ENCODE measurements at regions not wholly inside any gene's neighbourhood (a gene's known extent, or its start where the extent isn't known, plus 50 kb on each side); places are given as distances from the start of the nearest gene placed in this dataset.

DNA sequence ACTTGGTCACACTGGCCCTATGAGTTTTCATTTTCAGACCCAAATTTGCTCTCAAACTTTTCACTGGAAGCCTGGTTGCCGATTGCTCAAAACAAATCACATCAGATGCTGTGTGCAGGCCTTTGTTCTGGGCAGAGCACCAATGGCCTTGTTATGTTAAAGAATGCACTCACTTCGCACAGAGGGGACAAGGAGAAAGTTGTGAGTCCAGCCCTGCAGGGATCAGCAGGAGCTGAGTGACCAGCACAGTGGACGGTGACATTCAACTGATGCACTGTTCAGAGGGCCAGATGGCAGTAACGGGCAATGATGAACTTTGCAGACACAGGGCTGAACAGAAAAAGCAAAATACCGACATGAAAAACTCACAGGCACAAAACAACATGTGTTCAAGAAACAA, 86.1 kb downstream of the BARX1 start:
- CTCF ChIA-PET (ENCODE audit: partially characterized antibody): interaction anchor here (0.6 to 1.9 kb wide), 4 partner anchors 35 to 188 kb away, joined by 3 to 4 read pairs (median 4); no protein-coding TSS in a partner anchor
- TF ChIP-seq YY1 (IDR thresholded peaks at IDR 0.05; ENCODE audit: low read depth, low read length) (no peak), SUZ12 (IDR thresholded peaks at IDR 0.05; ENCODE audit: low read length) (no peak), TBP (IDR thresholded peaks at IDR 0.05; ENCODE audit: low read depth, low read length) (no peak), PHF8 (conservative IDR thresholded peaks at IDR 0.05; ENCODE audit: low read depth, low read length) (no peak), KDM1A (IDR thresholded peaks at IDR 0.05; ENCODE audit: borderline replicate concordance, low read length) (no peak), KDM5A (IDR thresholded peaks at IDR 0.05; ENCODE audit: low read length) (no peak), RXRA (IDR thresholded peaks at IDR 0.05; ENCODE audit: insufficient read depth, low read depth, low read length) (no peak), CREB1 (IDR thresholded peaks at IDR 0.05) (no peak), RBBP5 (IDR thresholded peaks at IDR 0.05; ENCODE audit: borderline replicate concordance, low read depth, low read length) (no peak), BRCA1 (IDR thresholded peaks at IDR 0.05; ENCODE audit: low read depth, low read length) (no peak), RFX5 (IDR thresholded peaks at IDR 0.05; ENCODE audit: borderline replicate concordance, low read depth, low read length) (no peak), TCF12 (IDR thresholded peaks at IDR 0.05; ENCODE audit: low read depth, low read length) (no peak)

More for the DNA sequence above, 86.1 kb downstream of the BARX1 start:
- WGBS, 2 experiments (ENCODE audit: extremely low coverage in 1 of 2, insufficient coverage in 1 of 2, insufficient read length in 1 of 2, insufficient replicate concordance in 2 of 2, low coverage in 1 of 2, low lambda C conversion rate in 2 of 2, missing lambda C conversion rate in 1 of 2): 53% methylated on average over 5 of the region's 5 CpGs; no CpG with 5 or more reads in 1 of the 2 experiments
- H4K8ac ChIP-seq (ENCODE audit: extremely low read depth, insufficient read depth, low read length): no peak overlapping the region
- peak overlapping the region; percentile 35 to 58; a peak in 3 of 4 replicates for H3K4me2 ChIP-seq (ENCODE audit: insufficient read depth in 1 of 2, low read depth in 2 of 2, low read length in 2 of 2)
- peaks cover 6 to 7% of the 10 kb centered on the region in 2 experiments for H3K9me3 ChIP-seq (ENCODE audit: insufficient read depth in 2 of 2, low read depth in 1 of 2, low read length in 1 of 2)
- no peak overlapping the region for H2BK15ac ChIP-seq (ENCODE audit: low read length)
- H3K27me3 ChIP-seq (replicated peaks in 1 of 4; ENCODE audit: control insufficient read depth in 3 of 4, extremely low read depth in 1 of 4, insufficient read depth in 3 of 4, low read length in 3 of 4): no peaks in the 10 kb centered on the region; a peak in 2 of 7 replicates
- DNase-seq (ENCODE audit: low read depth in 1 of 2, low spot score in 2 of 2) (no peak), FAIRE-seq (no peak)
- H3K79me2 ChIP-seq (ENCODE audit: control insufficient read depth in 1 of 2, insufficient read depth in 2 of 2, low read length in 2 of 2): no peaks in the 10 kb centered on the region
- no peak overlapping the region for H3K18ac ChIP-seq (ENCODE audit: extremely low read depth, low read length)
- peaks cover 3 to 14% (median 10%) of the 10 kb centered on the region in 4 experiments; a peak in 6 of 7 replicates for H3K4me1 ChIP-seq (replicated peaks in 1 of 4; ENCODE audit: control insufficient read depth in 3 of 4, insufficient read depth in 4 of 4, low read length in 3 of 4)
- no peak overlapping the region for H4K5ac ChIP-seq (ENCODE audit: insufficient read length, low read depth, low read length)
- H3K56ac ChIP-seq (replicated peaks; ENCODE audit: insufficient read length, low read depth, low read length): no peak overlapping the region
- H3K27ac ChIP-seq (ENCODE audit: low read depth, low read length): no peak overlapping the region
- H2BK20ac ChIP-seq (ENCODE audit: low read length): no peak overlapping the region
- H3K23me2 ChIP-seq (ENCODE audit: low read depth, low read length): no peaks in the 10 kb centered on the region
- no peak overlapping the region for H4K91ac ChIP-seq (replicated peaks; ENCODE audit: insufficient read length, low read length)
- no peak overlapping the region for H3K14ac ChIP-seq (ENCODE audit: insufficient read length)
- no peak overlapping the region for H2BK12ac ChIP-seq (ENCODE audit: low read depth, low read length)
- no peaks in the 10 kb centered on the region for H4K20me1 ChIP-seq (replicated peaks in 1 of 2; ENCODE audit: control insufficient read depth in 1 of 2, insufficient read depth in 2 of 2, low read length in 2 of 2)
- no peaks in the 10 kb centered on the region for H3K36me3 ChIP-seq (ENCODE audit: control insufficient read depth in 2 of 4, insufficient read depth in 4 of 4, low read length in 3 of 4)
- no peak overlapping the region for H3K4ac ChIP-seq (replicated peaks; ENCODE audit: insufficient read length, low read depth, low read length)
- H2BK120ac ChIP-seq (replicated peaks; ENCODE audit: low read depth, low read length): no peak overlapping the region
- H3K4me3 ChIP-seq (ENCODE audit: extremely low read depth in 1 of 4, insufficient read depth in 2 of 4, low read depth in 3 of 4, low read length in 4 of 4): no peak overlapping the region; a peak in 1 of 8 replicates
- H3K9ac ChIP-seq (replicated peaks in 1 of 4; ENCODE audit: extremely low read depth in 1 of 4, low read depth in 3 of 4, low read length in 3 of 4): no peak overlapping the region
- H2BK5ac ChIP-seq (ENCODE audit: low read depth, low read length): no peak overlapping the region
- POLR2A ChIA-PET (ENCODE audit: partially characterized antibody): no interaction called here
- H2AFZ ChIP-seq (ENCODE audit: low read length): 0 out of 2 replicates have a peak overlapping the region, but pooled peaks have one; percentile 27
- no peak overlapping the region for H2AK5ac ChIP-seq (ENCODE audit: low read depth, low read length)
- H3K23ac ChIP-seq (ENCODE audit: insufficient read length): no peak overlapping the region
- H3K79me1 ChIP-seq (ENCODE audit: low read depth, low read length): no peaks in the 10 kb centered on the region
